ENCODE measurements at regions not wholly inside any gene's neighbourhood (a gene's known extent, or its start where the extent isn't known, plus 50 kb on each side); places are given as distances from the start of the nearest gene placed in this dataset.

- TF ChIP-seq POLR2A (IDR thresholded peaks at IDR 0.05; ENCODE audit: low read length) (no peak), GATA1 (IDR thresholded peaks at IDR 0.05; ENCODE audit: low read depth, low read length) (no peak)
Measured at GRCh38 chr14:99069946-99070345, 202.1 kb downstream of the BCL11B start.

Data from erythroblast (primary cell).